GM23338 (cell line): ENCODE measurements at regions not wholly inside any gene's neighbourhood (a gene's known extent, or its start where the extent isn't known, plus 50 kb on each side); places are given as distances from the start of the nearest gene placed in this dataset.

Experiments
- ATAC-seq: fragments of 200-7000 bp; cut with Tn5 transposase; 3 replicates; pipeline ENCODE4 v1.9.1; 2020
- DNase-seq: peaks from one replicate; pipeline ENCODE4 v3.0.0-alpha.2; 2015; ENCODE audit warnings: low spot score
- H2AFZ ChIP-seq: fragments of 200-600 bp; sonication (generic); 2 replicates; pipeline ENCODE4 v1.8.0; 2016; ENCODE audit warnings: antibody characterized with exemption, mild to moderate bottlenecking, moderate library complexity
- H3F3A ChIP-seq: fragments of 200-600 bp; sonication (generic); replicated peaks from 2 replicates; pipeline ENCODE4 v1.8.0; 2017; ENCODE audit warnings: antibody characterized with exemption, mixed run types, low read depth
- H3K27ac ChIP-seq: fragments of 200-600 bp; sonication (generic); 2 replicates; pipeline ENCODE4 v1.6.1; 2016; ENCODE audit warnings: low read depth
- H3K27me3 ChIP-seq: fragments of 200-600 bp; sonication (generic); 2 replicates; pipeline ENCODE4 v1.8.0; 2016; ENCODE audit warnings: mild to moderate bottlenecking, mixed run types, moderate library complexity; ENCODE audit not compliant: insufficient read depth
- H3K36me3 ChIP-seq: fragments of 200-600 bp; sonication (generic); 2 replicates; pipeline ENCODE4 v1.8.0; 2016; ENCODE audit warnings: mild to moderate bottlenecking; ENCODE audit not compliant: insufficient read depth
- H3K4me1 ChIP-seq: fragments of 200-600 bp; sonication (generic); 2 replicates; pipeline ENCODE4 v1.8.0; 2016; ENCODE audit warnings: mild to moderate bottlenecking, moderate library complexity; ENCODE audit not compliant: insufficient read depth
- H3K4me2 ChIP-seq: fragments of 200-600 bp; sonication (generic); 2 replicates; pipeline ENCODE4 v1.7.1; 2017; ENCODE audit warnings: mixed run types
- H3K4me3 ChIP-seq: fragments of 200-600 bp; sonication (generic); 2 replicates; pipeline ENCODE4 v1.6.1; 2016; ENCODE audit warnings: mixed run types
- H3K79me2 ChIP-seq: fragments of 200-600 bp; sonication (generic); replicated peaks from 2 replicates; pipeline ENCODE4 v1.8.0; 2017; ENCODE audit warnings: mild to moderate bottlenecking; ENCODE audit not compliant: insufficient read depth
- H3K9me2 ChIP-seq: fragments of 200-600 bp; sonication (generic); 2 replicates; pipeline ENCODE4 v1.8.0; 2017; ENCODE audit not compliant: insufficient read depth
- H4K20me1 ChIP-seq: fragments of 200-600 bp; sonication (generic); replicated peaks from 2 replicates; pipeline ENCODE4 v1.8.0; 2017; ENCODE audit warnings: mild to moderate bottlenecking; ENCODE audit not compliant: insufficient read depth
- H3K27ac Mint-ChIP-seq: 2 replicates; pipeline ENCODE4 v1.8.0; 2020; ENCODE audit warnings: inconsistent platforms, mild to moderate bottlenecking, moderate library complexity, mixed read lengths
- H3K27me3 Mint-ChIP-seq: 3 replicates; pipeline ENCODE4 v1.8.0; 2022; ENCODE audit warnings: low read depth, mild to moderate bottlenecking, moderate library complexity, mixed read lengths, inconsistent platforms; ENCODE audit not compliant: insufficient read depth, poor library complexity
- H3K36me3 Mint-ChIP-seq: 3 replicates; pipeline ENCODE4 v1.8.0; 2021; ENCODE audit warnings: low read depth, mild to moderate bottlenecking, inconsistent platforms, moderate library complexity, mixed read lengths
- H3K4me1 Mint-ChIP-seq: 3 replicates; pipeline ENCODE4 v1.8.0; 2020; ENCODE audit warnings: mild to moderate bottlenecking, inconsistent platforms, mixed read lengths
- H3K4me3 Mint-ChIP-seq: 3 replicates; pipeline ENCODE4 v1.8.0; 2021; ENCODE audit warnings: moderate library complexity, mild to moderate bottlenecking, inconsistent platforms, mixed read lengths
- H3K9me3 Mint-ChIP-seq: 3 replicates; pipeline ENCODE4 v1.8.0; 2020; ENCODE audit warnings: moderate library complexity, mild to moderate bottlenecking, inconsistent platforms, mixed read lengths
- CTCF ChIP-seq, 2 experiments: fragments of 200-600 bp in 1 of 2; sonication (generic) in 1 of 2; conservative IDR thresholded peaks; 2 replicates each; pipeline versions ENCODE4 v1.5.1 to v1.6.1; 2016 to 2017; ENCODE audit warnings: antibody characterized with exemption in 2 of 2, low read depth in 2 of 2, mild to moderate bottlenecking in 2 of 2, moderate library complexity in 1 of 2
- ETS1 ChIP-seq: IDR thresholded peaks from 2 replicates; pipeline ENCODE4 v1.6.1; 2016; ENCODE audit warnings: antibody characterized with exemption
- JUNB ChIP-seq: IDR thresholded peaks from one replicate; pipeline ENCODE4 v1.6.1; 2016; ENCODE audit warnings: antibody characterized with exemption; ENCODE audit not compliant: unreplicated experiment
- POLR2AphosphoS5 ChIP-seq: IDR thresholded peaks from 2 replicates; pipeline ENCODE4 v1.6.1; 2016; ENCODE audit warnings: antibody characterized with exemption, low read depth
- REST ChIP-seq: IDR thresholded peaks from one replicate; pipeline ENCODE4 v1.6.1; 2018; ENCODE audit warnings: antibody characterized with exemption; ENCODE audit not compliant: unreplicated experiment
- STAT1 ChIP-seq: IDR thresholded peaks from one replicate; pipeline ENCODE4 v1.6.1; 2016; ENCODE audit warnings: antibody characterized with exemption; ENCODE audit not compliant: unreplicated experiment
- ZNF114 ChIP-seq: fragments of 250-450 bp; sonication (Bioruptor Pico); IDR thresholded peaks from 2 replicates; pipeline ENCODE4 v1.5.0; 2020; ENCODE audit warnings: mild to moderate bottlenecking, moderate library complexity
- ZNF331 ChIP-seq: fragments of 250-450 bp; sonication (Bioruptor Pico); IDR thresholded peaks from 2 replicates; pipeline ENCODE4 v1.5.0; 2020; ENCODE audit warnings: low read depth, mild to moderate bottlenecking, moderate library complexity
- ZNF462 ChIP-seq: fragments of 250-450 bp; sonication (Bioruptor Pico); IDR thresholded peaks from 2 replicates; pipeline ENCODE4 v1.5.0; 2020; ENCODE audit warnings: mild to moderate bottlenecking, moderate library complexity

- H3K27me3 Mint-ChIP-seq, result peaks cover 2% of the 10 kb centered on the region
- peaks cover 4% of the 10 kb centered on the region; the same call in 1 of the 3 replicates for H3K9me3 Mint-ChIP-seq
- Histone ChIP-seq H3K4me1 (no peaks in the 10 kb centered on the region), H3K79me2 (no peaks in the 10 kb centered on the region), H2AFZ (no peak overlapping the region), H3F3A (no peaks in the 10 kb centered on the region), H3K4me3 (no peak overlapping the region), H3K9me2 (no peaks in the 10 kb centered on the region), H4K20me1 (no peaks in the 10 kb centered on the region), H3K4me2 (no peak overlapping the region), H3K27ac (no peak overlapping the region), H3K36me3 (no peaks in the 10 kb centered on the region), H3K27me3 (no peaks in the 10 kb centered on the region)
- H3K4me1 Mint-ChIP-seq, result no peaks in the 10 kb centered on the region
- TF ChIP-seq ZNF462 (no peak), ETS1 (no peak), CTCF (conservative IDR thresholded peaks at IDR 0.05; ENCODE audit: low read depth in 2 of 2) (no peak), JUNB (no peak), ZNF114 (no peak), STAT1 (no peak), POLR2AphosphoS5 (no peak), ZNF331 (CRISPR knock-in tag) (no peak), REST (no peak)
- 0 out of 3 replicates have a peak, but pooled peaks cover 10% of the 10 kb centered on the region for H3K36me3 Mint-ChIP-seq
- H3K4me3 Mint-ChIP-seq, result no peak overlapping the region
- DNase-seq (no peak), ATAC-seq (no peak)
- H3K27ac Mint-ChIP-seq, result no peak overlapping the region
Observed at GRCh38 chr18:67290421-67290820, 226.1 kb downstream of the DSEL start.
